Stimulated activated CD8-positive, alpha-beta memory T cell treated with anti-CD3 and anti-CD28 coated beads, Interleukin-7, amount 100 ng/mL, for 48 hours (primary cell): ENCODE measurements at regions not wholly inside any gene's neighbourhood (a gene's known extent, or its start where the extent isn't known, plus 50 kb on each side); places are given as distances from the start of the nearest gene placed in this dataset.
A peak's percentile ranks its signal among the peaks of the same experiment; 100 is the strongest.
"Not testable (repeated sequence)": the region's sequence is repeated elsewhere in the genome, so short reads cannot be mapped to it uniquely, and the experiment has no call there.

ENCODE experiments used
- DNase-seq, 2 donors: peaks; one replicate each; pipeline ENCODE4 v3.0.0-alpha.2; 2020; ENCODE audit warnings: low read depth in 1 of 2; ENCODE audit errors: extremely low read depth in 1 of 2

- no peak for DNase-seq
These were observed 106.4 kb downstream of the MINAR1 start for GRCh38 chr15:79538527-79538926.

- no peak for DNase-seq
These were observed 107.3 kb downstream of the MINAR1 start for GRCh38 chr15:79539401-79539800.

- DNase-seq: no peak
These were observed 108.4 kb downstream of the MINAR1 start for GRCh38 chr15:79540551-79540950.

GRCh38 chr15:79541196-79541595 lies 109.1 kb downstream of the MINAR1 start:
- no peak for DNase-seq

- no peak for DNase-seq
These were observed 111.0 kb downstream of the MINAR1 start for GRCh38 chr15:79543097-79543496.

GRCh38 chr15:79549196-79549595 lies 117.1 kb downstream of the MINAR1 start:
- no peak for DNase-seq

GRCh38 chr15:79560384-79560783 lies 128.2 kb downstream of the MINAR1 start:
- no peak for DNase-seq

GRCh38 chr15:79561982-79562381 lies 129.8 kb downstream of the MINAR1 start:
- DNase-seq: no peak

- no peak for DNase-seq
These were observed 130.3 kb downstream of the MINAR1 start for GRCh38 chr15:79562403-79562815.

GRCh38 chr15:79562899-79563298 lies 130.8 kb downstream of the MINAR1 start:
- DNase-seq: no peak

GRCh38 chr15:79570004-79570403 lies 137.9 kb downstream of the MINAR1 start:
- DNase-seq: no peak

GRCh38 chr15:79572691-79573404 lies 140.7 kb downstream of the MINAR1 start:
- DNase-seq: no peak

- DNase-seq: not testable (repeated sequence)
These were observed 142.5 kb downstream of the MINAR1 start for GRCh38 chr15:79574431-79575273.

GRCh38 chr15:79582650-79583049 lies 150.5 kb downstream of the MINAR1 start:
- DNase-seq: no peak

- no peak for DNase-seq
These were observed 160.0 kb downstream of the MINAR1 start for GRCh38 chr15:79592126-79592525.

GRCh38 chr15:79593119-79593869 lies 161.2 kb downstream of the MINAR1 start:
- DNase-seq: no peak

GRCh38 chr15:79595306-79595705 lies 163.2 kb downstream of the MINAR1 start:
- no peak for DNase-seq

- DNase-seq: peak; percentile 32 to 43
These were observed 164.0 kb downstream of the MINAR1 start for GRCh38 chr15:79595995-79596622.

GRCh38 chr15:79598639-79599038 lies 166.5 kb downstream of the MINAR1 start:
- no peak for DNase-seq

GRCh38 chr15:79601405-79602086 lies 169.4 kb downstream of the MINAR1 start:
- no peak for DNase-seq
